ENCODE measurements at regions not wholly inside any gene's neighbourhood (a gene's known extent, or its start where the extent isn't known, plus 50 kb on each side); places are given as distances from the start of the nearest gene placed in this dataset.
A peak's percentile ranks its signal among the peaks of the same experiment; 100 is the strongest.

DNA sequence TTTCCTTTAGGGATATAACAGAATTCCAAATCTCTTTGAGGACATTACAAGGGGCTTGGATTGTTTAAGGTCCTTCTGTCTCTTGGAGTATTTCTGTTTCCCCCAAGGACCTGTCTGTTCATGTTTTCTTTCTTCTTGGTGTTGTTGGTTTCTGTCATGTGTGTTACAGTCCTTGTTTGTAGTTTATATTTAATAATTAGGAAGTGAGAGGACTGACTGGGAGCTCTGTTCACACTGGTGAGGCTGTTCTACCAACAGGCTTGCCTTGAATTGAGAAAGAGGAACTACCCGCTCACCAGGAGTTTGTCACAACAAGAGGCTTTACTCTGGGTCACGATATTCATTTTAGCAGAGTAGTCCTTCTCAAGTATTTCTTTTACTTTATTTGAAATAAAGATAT is 119.2 kb upstream of the SV2C start:
- Mint-ChIP-seq H3K9me3 (peaks cover 12% of the 10 kb centered on the region), H3K27ac (no peak overlapping the region), H3K27me3 (peaks cover 25% of the 10 kb centered on the region), H3K36me3 (peaks cover 5% of the 10 kb centered on the region), H3K4me1 (no peaks in the 10 kb centered on the region), H3K4me3 (no peak overlapping the region)

DNA sequence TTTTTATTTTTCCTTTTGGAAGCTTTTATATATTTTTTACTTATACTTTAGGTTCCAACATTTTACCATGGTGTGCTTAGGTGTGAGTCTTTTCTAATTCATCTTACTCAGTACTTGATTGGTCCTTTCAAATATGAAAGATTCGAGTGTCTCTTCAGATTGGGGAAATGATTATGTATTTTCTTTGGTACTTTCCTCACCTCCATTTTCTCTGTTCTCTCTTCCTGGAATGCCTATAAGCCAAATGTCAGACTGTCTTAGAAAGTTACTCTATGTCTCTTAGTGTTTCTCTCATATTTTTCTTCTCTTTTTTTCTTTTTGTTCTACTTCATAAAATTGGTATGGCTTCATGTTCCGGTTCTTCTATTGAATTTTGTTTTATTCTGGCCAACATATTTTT is 119.6 kb upstream of the SV2C start:
- H3K9me3 Mint-ChIP-seq, result peaks cover 7% of the 10 kb centered on the region
- no peak overlapping the region for H3K27ac Mint-ChIP-seq
- H3K4me1 Mint-ChIP-seq, result no peaks in the 10 kb centered on the region
- H3K27me3 Mint-ChIP-seq, result peaks cover 27% of the 10 kb centered on the region
- H3K4me3 Mint-ChIP-seq, result no peak overlapping the region
- H3K36me3 Mint-ChIP-seq, result peaks cover 4% of the 10 kb centered on the region

DNA sequence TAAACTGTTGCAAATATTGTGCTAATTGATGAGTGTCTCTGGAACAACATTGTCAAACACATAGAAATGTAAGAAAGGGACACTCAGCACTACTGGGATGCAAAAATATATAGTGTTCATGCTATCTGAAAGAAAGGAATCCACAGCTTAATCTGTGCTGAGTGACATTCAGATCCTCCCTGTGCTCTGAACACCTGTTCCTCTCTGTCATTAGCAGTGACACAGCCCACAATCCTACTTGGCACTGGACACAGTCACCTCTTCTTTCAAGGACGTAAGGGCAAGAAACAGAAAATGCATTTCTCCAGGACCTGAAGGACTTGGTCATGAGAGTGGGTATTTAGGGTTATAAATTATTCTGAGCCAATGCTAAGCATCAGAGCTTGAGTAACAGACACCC is 121.4 kb upstream of the SV2C start:
- Mint-ChIP-seq H3K27ac (no peak overlapping the region), H3K27me3 (peaks cover 27% of the 10 kb centered on the region), H3K9me3 (no peaks in the 10 kb centered on the region), H3K4me1 (no peaks in the 10 kb centered on the region), H3K36me3 (no peaks in the 10 kb centered on the region), H3K4me3 (no peak overlapping the region)

DNA sequence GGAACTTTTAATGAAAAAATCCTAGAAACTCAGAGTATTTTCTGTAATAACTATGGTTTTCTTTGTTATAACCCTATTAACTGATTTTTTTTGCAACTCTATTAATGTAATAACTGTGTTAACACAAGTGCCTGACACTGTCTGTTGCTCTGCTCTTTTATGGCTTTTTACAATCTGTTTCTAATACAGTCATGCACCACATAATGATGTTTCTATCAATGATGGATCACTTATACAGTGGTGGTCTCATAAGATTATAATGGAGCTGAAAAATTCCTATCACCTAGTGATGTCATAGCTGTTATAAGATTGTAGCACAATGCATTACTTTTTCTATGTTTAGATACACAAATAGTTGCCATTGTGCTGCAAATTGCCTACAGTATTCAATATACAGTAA is 123.1 kb upstream of the SV2C start:
- H3K36me3 Mint-ChIP-seq, result no peaks in the 10 kb centered on the region
- H3K9me3 Mint-ChIP-seq, result no peaks in the 10 kb centered on the region

DNA sequence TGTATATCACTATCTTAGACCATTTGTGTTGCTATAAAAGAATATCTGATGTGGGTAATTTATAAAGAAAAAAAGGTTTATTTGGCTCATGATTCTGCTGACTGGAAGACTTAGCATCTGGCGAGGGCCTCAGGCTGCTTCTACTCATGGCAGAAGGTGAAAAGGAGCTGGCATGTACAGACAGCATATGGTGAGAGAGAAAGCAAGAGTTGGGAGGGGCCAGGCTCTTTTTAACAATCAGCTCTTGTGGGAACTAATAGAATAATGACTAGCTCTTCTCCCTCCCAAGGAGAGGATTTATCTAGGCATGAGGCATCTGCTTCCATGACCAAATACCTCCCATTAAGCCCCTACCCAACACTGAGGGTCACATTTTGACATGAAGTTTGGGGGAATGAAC is 130.2 kb upstream of the SV2C start:
- peaks cover 17% of the 10 kb centered on the region for H3K27me3 Mint-ChIP-seq

More for the DNA sequence above, 123.1 kb upstream of the SV2C start:
- H3K27me3 Mint-ChIP-seq, result peaks cover 18% of the 10 kb centered on the region
- H3K4me3 Mint-ChIP-seq, result no peak overlapping the region
- H3K4me1 Mint-ChIP-seq, result no peaks in the 10 kb centered on the region
- H3K27ac Mint-ChIP-seq, result no peak overlapping the region

DNA sequence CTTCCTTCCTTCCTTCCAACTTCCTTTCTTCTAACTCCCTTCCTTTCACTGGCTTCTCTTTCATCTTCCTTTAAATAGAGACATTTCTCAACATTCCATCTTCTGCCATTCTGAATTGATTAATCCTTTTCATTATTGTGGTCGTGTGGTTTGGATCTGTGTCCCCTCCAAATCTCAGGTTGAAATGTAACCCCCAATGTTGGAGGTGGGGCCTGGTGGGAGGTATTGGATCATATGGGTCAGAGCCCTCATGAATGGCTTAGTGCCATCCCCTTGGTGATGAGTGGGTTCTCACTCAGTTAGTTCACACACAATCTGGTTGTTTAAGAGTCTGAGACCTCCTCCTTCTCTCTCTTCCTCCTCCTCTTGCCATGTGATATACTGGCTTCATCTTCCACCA is 130.9 kb upstream of the SV2C start:
- Mint-ChIP-seq H3K9me3 (peaks cover 13% of the 10 kb centered on the region), H3K27ac (no peak overlapping the region), H3K4me1 (no peaks in the 10 kb centered on the region), H3K36me3 (peaks cover 2% of the 10 kb centered on the region), H3K4me3 (no peak overlapping the region), H3K27me3 (peaks cover 19% of the 10 kb centered on the region)

More for the DNA sequence above, 130.2 kb upstream of the SV2C start:
- H3K4me1 Mint-ChIP-seq, result no peaks in the 10 kb centered on the region
- no peak overlapping the region for H3K27ac Mint-ChIP-seq
- peaks cover 2% of the 10 kb centered on the region for H3K36me3 Mint-ChIP-seq
- no peak overlapping the region for H3K4me3 Mint-ChIP-seq
- peaks cover 7% of the 10 kb centered on the region for H3K9me3 Mint-ChIP-seq

DNA sequence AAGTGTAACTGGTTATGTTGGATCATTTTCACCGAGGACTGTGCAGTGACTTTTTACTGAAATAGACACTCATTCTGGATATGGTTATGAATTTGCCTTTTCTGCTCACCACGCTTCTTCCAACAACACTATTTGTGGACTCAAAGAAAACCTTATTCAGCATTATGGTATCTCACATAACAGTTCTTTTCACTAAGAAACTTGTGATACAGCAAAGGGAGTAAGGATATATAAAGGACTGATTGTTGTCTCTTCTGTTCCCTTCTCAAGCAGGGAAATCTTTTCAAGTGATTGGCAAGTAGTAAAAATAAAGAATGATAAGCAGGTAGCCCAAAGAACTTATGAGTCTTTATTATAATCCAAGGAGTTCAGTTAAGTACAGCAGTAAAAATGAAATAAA is 131.5 kb upstream of the SV2C start:
- no peaks in the 10 kb centered on the region for H3K4me1 Mint-ChIP-seq
- no peak overlapping the region for H3K27ac Mint-ChIP-seq
- H3K27me3 Mint-ChIP-seq, result peaks cover 23% of the 10 kb centered on the region
- peaks cover 15% of the 10 kb centered on the region for H3K9me3 Mint-ChIP-seq
- no peak overlapping the region for H3K4me3 Mint-ChIP-seq
- peaks cover 2% of the 10 kb centered on the region for H3K36me3 Mint-ChIP-seq

DNA sequence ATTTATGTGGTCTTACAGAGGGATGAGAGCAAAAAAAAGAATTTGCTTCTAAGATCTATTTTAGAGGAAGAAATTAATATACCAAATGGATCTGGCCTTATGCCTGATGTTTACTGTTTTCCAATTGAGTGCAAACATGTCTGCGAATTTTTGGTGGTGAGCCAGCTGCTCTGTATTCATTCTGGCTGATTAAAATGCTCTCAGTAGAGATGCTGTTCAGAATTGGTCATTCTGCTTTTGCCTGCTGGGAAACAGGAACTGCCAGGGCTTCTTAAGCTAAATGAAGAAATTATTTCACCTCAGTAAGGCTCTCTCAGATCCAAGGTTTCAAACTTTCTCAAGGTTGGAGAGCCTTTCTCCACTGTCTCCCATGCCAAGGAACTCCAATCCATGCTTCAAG is 132.0 kb upstream of the SV2C start:
- Mint-ChIP-seq H3K27me3 (peaks cover 23% of the 10 kb centered on the region), H3K9me3 (peaks cover 15% of the 10 kb centered on the region), H3K27ac (no peak overlapping the region), H3K4me3 (no peak overlapping the region), H3K36me3 (peaks cover 2% of the 10 kb centered on the region), H3K4me1 (no peaks in the 10 kb centered on the region)

DNA sequence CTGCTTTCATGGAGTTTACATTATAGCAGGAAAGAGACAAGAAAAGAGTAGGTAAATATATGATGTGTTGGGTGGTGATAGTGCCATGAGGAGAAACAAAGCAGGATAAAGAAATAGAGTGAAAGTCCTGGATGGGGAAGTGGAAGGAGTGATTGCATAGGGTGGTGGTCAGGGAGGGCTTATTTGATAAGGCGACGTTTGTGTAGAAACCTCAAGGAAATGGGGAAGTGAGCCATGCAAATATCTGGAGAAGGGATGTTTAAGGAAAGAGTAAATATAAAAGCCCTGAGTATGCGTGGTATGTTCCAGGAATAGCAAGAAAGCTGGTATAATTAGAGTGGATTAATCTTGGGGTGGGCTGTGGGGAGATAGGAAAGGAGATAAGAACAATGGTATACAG is 134.7 kb upstream of the SV2C start:
- H3K4me1 Mint-ChIP-seq, result no peaks in the 10 kb centered on the region
- peaks cover 19% of the 10 kb centered on the region for H3K9me3 Mint-ChIP-seq
- peaks cover 24% of the 10 kb centered on the region for H3K27me3 Mint-ChIP-seq
- no peak overlapping the region for H3K4me3 Mint-ChIP-seq
- no peak overlapping the region for H3K27ac Mint-ChIP-seq
- H3K36me3 Mint-ChIP-seq, result peaks cover 2% of the 10 kb centered on the region

DNA sequence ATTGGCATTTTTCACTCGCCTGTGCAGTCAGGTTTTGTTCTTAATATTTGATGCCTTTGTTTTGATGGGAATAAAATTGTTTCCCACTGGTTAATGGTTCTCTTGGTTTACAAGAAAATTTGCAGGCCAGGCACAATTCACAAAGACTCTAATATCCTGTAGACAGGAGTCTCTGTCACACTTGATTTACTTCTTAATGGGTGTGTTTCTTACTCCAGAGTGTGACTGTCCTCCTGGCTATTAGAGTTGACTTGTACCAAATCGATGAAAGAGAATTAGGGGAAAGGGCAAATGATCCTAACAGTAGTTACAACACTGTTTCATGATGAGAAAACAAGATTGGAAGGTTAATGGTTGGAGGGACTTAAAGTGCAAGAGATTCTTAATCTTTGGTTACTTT is 142.8 kb upstream of the SV2C start:
- H3K4me3 Mint-ChIP-seq, result no peak overlapping the region
- peaks cover 14% of the 10 kb centered on the region for H3K27me3 Mint-ChIP-seq
- H3K9me3 Mint-ChIP-seq, result no peaks in the 10 kb centered on the region
- no peaks in the 10 kb centered on the region for H3K4me1 Mint-ChIP-seq
- peaks cover 2% of the 10 kb centered on the region for H3K36me3 Mint-ChIP-seq
- no peak overlapping the region for H3K27ac Mint-ChIP-seq

DNA sequence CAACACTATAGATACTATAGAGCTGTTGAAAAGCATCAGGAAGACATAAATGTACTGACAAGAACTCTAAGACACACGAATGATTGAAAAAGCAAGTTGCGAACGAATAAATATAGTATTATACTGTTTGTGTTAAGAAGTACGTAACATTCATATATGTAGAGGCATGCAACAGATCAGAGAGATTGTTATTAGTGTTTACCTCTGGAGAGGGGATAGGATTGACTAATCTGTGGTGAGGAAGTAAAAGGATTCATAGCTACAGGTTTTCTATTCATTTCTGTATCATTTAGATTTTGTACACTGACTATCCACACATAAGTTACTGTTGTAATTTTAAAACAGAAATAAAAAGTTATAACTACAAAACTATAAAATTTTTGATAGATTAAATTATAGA is 147.6 kb upstream of the SV2C start:
- Mint-ChIP-seq H3K4me1 (no peaks in the 10 kb centered on the region), H3K9me3 (no peaks in the 10 kb centered on the region), H3K27ac (no peak overlapping the region), H3K4me3 (no peak overlapping the region), H3K36me3 (peaks cover 2% of the 10 kb centered on the region), H3K27me3 (peaks cover 10% of the 10 kb centered on the region)

DNA sequence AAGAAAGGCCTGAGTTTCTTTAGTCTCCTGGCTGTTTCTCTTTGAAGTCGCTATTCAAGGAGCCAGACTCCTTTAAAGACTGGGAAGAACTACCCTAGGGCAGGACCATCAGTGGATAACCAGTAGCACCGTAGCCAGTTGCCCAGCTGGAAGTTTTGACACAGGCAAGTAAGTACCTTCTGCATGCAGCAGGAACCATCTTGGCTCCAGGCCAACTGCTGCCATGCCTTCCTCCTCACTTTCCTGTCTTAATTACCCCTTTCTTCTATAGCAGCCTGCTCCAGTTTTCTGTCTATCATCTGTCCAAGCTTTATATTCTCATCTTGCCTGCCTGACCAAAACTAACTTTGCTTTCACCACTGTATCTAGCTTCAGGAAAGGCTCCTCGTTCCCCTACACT is 149.7 kb upstream of the SV2C start:
- no peaks in the 10 kb centered on the region for H3K9me3 Mint-ChIP-seq
- H3K27me3 Mint-ChIP-seq, result peaks cover 9% of the 10 kb centered on the region
- no peaks in the 10 kb centered on the region for H3K4me1 Mint-ChIP-seq
- H3K36me3 Mint-ChIP-seq, result no peaks in the 10 kb centered on the region
- H3K27ac Mint-ChIP-seq, result peak overlapping the region; percentile 42
- no peak overlapping the region for H3K4me3 Mint-ChIP-seq

DNA sequence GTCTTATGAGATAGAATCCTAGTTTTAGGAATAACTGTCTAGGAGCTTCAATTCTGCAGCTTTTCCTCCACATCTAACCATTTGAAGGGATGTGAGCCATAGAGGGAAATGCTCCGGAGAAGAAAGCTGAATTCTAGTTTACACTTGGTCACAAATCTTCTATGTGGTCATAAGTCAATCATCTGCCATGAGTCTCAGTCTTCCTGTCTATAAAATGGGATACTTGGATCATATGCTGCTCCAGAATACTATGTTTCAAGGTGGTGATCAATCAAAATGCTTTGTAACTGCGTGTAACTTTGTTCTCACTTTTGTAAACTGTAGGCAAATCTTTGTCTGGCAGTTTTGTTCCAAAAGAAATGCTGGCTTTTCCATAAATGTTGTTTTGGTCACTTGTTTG is 152.0 kb upstream of the SV2C start:
- H3K36me3 Mint-ChIP-seq, result no peaks in the 10 kb centered on the region
- no peaks in the 10 kb centered on the region for H3K9me3 Mint-ChIP-seq
- H3K27me3 Mint-ChIP-seq, result peaks cover 5% of the 10 kb centered on the region
- H3K27ac Mint-ChIP-seq, result no peak overlapping the region
- H3K4me1 Mint-ChIP-seq, result no peaks in the 10 kb centered on the region
- no peak overlapping the region for H3K4me3 Mint-ChIP-seq

DNA sequence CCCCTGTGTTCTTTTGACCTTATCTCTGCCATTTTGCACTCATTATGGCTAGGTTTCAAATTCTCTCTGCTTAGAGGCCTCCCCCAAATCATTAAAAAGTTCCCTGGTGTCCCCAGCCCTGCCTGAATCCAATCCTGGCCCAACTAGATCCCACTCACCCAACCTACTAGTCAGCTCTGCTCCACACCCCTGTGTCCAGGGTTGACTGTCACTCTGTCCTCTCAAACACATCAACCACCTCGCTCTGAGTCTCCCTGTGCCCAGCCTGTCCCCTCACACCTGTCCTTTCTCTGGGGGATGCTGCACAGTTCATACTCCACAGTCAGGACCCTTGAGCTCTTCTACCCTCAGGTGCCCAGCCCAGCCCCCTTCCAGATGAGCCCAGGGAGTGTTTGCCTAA is 154.2 kb upstream of the SV2C start:
- no peak overlapping the region for H3K4me3 Mint-ChIP-seq
- no peaks in the 10 kb centered on the region for H3K9me3 Mint-ChIP-seq
- H3K27me3 Mint-ChIP-seq, result peaks cover 3% of the 10 kb centered on the region
- H3K27ac Mint-ChIP-seq, result no peak overlapping the region
- H3K36me3 Mint-ChIP-seq, result no peaks in the 10 kb centered on the region
- H3K4me1 Mint-ChIP-seq, result no peaks in the 10 kb centered on the region

DNA sequence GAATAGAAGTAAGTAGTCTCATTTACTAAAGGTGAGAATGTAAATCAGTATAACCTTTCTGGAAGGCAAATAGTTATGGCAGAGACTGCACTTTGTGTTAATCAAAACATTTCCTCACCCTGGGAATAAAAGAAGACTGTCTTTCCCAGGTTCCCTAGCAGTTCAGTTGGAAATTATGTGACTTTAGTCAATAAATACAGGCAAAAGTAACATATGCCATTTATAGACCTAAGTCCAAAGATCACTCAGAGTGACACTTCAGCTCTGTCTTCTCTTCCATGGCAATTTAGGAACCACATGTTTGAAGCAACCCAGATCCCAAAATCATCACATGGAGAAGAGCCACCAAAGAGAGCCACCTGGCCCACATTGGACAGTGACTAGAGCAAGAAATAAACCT is 160.7 kb upstream of the SV2C start:
- no peaks in the 10 kb centered on the region for H3K9me3 Mint-ChIP-seq
- H3K27me3 Mint-ChIP-seq, result peaks cover 11% of the 10 kb centered on the region
- H3K4me3 Mint-ChIP-seq, result no peak overlapping the region
- H3K27ac Mint-ChIP-seq, result no peak overlapping the region
- H3K4me1 Mint-ChIP-seq, result no peaks in the 10 kb centered on the region
- no peaks in the 10 kb centered on the region for H3K36me3 Mint-ChIP-seq

DNA sequence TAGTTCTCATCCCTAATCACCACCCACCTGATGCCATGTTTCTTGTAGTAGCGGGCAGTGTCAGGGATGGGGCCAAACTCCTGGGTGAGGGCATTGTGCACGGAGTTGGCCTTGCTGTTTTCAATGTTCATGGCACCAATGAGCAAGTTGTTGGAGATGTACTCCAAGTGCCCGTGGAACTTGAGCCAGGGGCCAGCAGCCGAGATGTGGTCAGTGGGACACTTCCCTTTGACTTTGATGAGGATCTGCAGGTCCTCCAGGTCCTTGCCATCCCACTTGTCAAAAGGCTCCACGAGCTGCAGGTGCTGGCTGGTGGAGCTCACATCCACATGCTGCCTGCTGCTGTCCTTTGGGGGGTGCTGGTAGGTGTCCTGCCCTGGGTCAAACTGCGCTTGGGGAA is 162.2 kb upstream of the SV2C start:
- peaks cover 16% of the 10 kb centered on the region for H3K27me3 Mint-ChIP-seq
- no peaks in the 10 kb centered on the region for H3K9me3 Mint-ChIP-seq
- H3K4me1 Mint-ChIP-seq, result no peaks in the 10 kb centered on the region
- H3K36me3 Mint-ChIP-seq, result no peaks in the 10 kb centered on the region
- no peak overlapping the region for H3K4me3 Mint-ChIP-seq
- H3K27ac Mint-ChIP-seq, result no peak overlapping the region

DNA sequence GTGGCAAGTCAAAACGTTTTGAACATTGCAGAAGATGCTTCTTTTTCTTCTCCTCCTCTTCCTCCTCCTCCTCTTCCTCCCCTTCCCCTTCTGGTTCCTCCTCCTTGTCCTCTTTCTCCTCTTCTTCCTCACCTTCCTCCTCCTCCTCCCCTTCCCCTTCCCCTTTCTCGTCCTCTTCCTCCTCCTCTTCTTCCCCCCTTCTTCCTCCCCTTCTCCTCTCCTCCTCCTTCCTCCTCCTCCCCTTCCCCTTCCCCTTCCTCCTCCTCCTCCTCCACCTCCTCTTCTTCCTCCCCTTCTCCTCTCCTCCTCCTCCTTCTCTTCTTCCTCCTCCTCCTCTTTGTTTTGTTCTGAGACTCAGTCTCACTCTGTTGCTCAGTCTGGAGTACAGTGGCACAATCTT is 167.0 kb upstream of the SV2C start:
- Mint-ChIP-seq H3K9me3 (no peaks in the 10 kb centered on the region), H3K27me3 (peaks cover 19% of the 10 kb centered on the region), H3K4me1 (no peaks in the 10 kb centered on the region), H3K27ac (no peak overlapping the region), H3K4me3 (no peak overlapping the region), H3K36me3 (no peaks in the 10 kb centered on the region)
